Hematopoietic multipotent progenitor cell treated with erythropoietin and hydrocortisone succinate and interleukin-3 and kit ligand, for 17 days (in vitro differentiated cells): ENCODE measurements at regions not wholly inside any gene's neighbourhood (a gene's known extent, or its start where the extent isn't known, plus 50 kb on each side); places are given as distances from the start of the nearest gene placed in this dataset.
"Not testable (repeated sequence)": the region's sequence is repeated elsewhere in the genome, so short reads cannot be mapped to it uniquely, and the experiment has no call there.

ENCODE experiments used
- DNase-seq: peaks from one replicate; pipeline ENCODE4 v3.0.0-alpha.2; 2015; ENCODE audit warnings: low spot score

DNA sequence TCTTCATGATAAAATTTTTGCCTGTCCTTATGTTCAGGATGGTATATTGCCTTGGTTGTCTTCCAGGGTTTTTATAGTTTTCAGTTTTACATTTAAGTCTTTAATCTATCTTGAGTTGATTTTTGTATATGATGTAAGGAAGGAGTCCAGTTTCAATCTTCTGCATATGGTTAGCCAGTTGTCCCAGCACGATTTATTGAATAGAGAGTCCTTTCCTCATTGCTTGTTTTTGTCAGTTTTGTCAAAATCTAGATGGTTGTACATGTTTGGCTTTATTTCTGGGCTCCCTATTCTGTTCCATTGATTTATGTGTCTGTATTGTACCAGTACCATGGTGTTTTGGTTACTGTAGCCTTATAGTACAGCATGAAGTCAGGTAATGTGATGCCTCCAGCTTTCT is 91.6 kb upstream of the FAM98A start:
- DNase-seq: not testable (repeated sequence)

DNA sequence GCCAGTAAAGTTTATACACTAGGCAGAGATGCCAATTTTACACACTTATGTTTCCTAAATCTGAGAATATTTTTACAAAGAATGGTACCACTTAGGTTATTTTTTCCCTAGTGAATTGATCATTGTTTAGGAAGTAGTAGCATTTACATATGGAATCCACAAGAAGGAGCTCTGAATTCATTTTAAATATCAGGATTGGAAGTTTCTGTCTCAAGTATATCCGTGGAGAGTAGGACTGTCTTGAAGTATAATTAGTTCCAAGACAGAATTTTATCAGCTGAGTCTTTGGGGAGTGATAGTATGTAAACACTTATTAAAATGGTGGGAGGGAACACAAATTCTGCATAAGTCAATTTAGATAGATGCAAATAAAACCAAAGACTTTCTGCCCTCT is 82.3 kb upstream of the FAM98A start:
- no peak for DNase-seq

GRCh38 chr2:33680644-33681363 is 81.7 kb upstream of the FAM98A start:
- no peak for DNase-seq

GRCh38 chr2:33678436-33678835 is 79.3 kb upstream of the FAM98A start:
- DNase-seq: no peak

DNA sequence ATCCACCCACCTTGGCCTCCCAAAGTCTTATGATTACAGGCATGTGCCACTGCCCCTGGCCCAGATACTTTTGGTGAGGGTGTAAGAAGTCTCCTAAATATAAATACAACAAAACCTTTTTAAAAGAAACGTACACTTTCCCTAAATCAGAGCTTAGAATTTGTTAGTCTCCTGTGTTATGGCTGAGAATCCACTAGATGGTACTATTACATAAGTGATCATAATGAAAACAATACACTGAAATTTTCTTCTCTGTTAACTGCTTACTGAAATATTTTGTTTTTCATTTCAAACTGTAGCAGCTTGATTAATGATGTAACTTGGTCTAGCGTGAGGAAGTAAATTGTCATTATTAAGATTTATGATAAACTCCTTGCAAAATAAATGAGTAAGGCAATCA is 74.8 kb upstream of the FAM98A start:
- DNase-seq: no peak

DNA sequence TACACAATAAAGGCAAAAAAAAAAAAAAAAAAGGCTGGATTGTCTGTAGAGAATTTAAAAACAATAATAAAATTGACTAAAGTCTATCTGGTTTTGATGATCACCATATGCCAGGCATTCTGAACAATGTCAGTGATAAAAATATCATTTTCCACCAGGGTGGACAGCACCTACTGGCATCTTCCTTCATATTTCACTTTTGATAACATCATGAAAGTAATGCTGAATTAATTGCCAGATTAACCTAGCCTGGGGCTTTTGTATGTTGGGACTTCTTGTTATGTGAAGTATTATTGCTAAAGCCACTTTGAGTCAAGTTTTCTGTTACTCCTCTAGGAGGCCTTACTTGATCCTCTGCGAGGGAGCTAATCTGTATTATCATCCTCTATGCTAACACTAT is 73.8 kb upstream of the FAM98A start:
- no peak for DNase-seq

GRCh38 chr2:33672389-33672788 is 73.3 kb upstream of the FAM98A start:
- no peak for DNase-seq

DNA sequence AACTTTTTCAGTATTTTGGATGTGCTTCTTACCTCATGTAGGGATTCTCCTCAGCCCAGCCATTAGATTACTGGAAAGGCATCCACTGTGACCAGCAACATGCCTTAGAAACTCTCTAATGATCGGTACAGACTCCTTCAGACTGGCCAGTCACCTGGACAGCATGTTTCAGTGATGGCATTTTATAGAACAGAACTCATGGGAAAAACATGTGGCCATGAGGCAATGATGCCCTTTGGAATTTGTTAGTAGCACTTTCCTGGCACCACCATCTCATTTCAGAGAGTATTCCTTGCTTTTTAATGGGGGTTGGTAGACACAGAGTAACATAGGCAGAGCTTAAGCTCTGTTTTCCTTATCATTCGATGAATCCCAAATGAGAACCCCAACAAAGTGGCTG is 72.1 kb upstream of the FAM98A start:
- DNase-seq: no peak

DNA sequence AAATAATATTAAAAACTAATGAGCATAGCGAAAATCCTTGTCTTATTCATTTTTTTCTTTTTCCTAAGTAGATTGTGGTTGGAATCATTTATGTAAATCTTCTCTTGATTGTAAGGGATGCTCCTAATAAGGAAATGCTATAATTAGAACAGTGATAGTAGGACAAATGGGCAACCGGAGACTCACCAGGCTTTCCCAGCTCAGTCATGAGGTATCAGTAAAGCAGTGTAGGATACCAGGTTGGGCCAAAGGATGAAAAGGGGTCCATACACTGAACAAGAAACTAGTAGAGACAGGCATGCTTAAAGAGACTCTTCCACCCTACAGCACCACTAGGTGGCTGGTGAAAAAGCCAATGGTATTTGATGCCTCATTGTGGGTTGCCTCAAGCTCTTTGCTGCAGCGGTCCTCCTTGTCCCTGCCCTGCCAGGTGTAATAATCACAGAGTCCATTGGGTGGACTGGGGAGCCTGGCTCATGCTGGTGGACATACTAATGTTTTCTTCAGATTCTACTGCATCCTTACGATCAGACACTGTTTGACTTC is 71.4 kb upstream of the FAM98A start:
- no peak for DNase-seq

DNA sequence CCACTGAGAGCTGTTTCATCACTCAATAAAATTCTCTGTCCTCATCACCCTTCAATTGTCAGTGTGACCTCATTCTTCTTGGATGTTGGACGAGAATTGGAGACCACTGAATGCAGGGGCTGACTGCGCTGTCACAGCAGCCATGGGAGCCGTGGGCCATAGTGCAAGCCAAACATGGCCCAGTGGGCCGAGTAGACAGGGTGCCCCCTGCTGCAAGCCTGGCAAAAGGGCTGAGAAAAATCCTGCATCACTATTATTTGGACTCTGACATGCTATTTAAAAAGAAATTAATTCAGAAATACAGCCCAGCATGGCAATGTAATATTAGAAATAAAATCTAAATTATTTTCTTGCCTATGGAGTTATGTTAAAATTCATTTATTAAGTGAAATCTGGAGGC is 67.8 kb upstream of the FAM98A start:
- DNase-seq: no peak

DNA sequence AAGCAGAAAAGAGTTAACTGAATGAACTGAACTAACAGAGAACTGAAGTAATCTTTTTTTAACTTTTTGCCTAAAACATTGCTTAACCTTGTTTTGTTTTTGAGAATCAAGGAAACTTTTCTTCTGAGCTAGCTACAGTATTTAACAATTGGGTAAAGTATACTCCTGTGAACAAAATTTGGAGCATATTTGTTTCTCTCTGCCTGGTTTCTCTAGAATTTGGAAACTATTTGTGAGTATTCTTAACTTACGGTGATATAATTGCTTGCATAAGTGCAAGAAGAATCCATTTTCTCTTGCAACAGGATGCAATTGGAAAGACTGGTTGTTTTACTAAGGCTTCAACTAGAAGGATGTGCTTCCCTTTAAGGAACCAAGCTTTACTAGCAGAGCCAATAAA is 65.9 kb upstream of the FAM98A start:
- no peak for DNase-seq

DNA sequence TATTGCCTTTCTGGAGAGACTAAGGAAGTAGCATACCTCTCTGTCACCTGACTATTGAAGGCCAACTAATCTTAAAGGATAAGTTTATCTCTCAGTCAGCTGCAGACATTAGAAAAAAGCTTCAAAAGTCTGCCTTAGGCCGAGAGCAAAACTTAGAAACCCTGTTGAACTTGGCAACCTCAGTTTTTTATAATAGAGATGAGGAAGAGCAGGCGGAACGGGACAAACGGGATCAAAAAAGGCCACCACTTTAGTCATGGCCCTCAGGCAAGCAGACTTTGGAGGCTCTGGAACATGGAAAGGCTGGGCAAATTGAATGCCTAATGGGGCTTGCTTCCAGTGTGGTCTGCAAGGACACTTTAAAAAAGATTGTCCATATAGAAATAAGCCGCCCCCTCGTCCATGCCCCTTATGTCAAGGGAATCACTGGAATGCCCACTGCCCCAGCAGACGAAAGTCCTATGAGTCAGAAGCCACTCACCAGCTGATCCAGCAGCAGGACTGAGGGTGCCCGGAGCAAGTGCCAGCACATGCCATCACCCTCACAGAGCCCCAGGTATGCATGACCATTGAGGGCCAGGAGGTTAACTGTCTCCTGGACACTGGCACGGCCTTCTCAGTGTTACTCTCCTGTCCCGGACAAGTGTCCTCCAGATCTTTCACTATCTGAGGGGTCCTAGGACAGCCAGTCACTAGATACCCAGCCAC is 61.5 kb upstream of the FAM98A start:
- no peak for DNase-seq

DNA sequence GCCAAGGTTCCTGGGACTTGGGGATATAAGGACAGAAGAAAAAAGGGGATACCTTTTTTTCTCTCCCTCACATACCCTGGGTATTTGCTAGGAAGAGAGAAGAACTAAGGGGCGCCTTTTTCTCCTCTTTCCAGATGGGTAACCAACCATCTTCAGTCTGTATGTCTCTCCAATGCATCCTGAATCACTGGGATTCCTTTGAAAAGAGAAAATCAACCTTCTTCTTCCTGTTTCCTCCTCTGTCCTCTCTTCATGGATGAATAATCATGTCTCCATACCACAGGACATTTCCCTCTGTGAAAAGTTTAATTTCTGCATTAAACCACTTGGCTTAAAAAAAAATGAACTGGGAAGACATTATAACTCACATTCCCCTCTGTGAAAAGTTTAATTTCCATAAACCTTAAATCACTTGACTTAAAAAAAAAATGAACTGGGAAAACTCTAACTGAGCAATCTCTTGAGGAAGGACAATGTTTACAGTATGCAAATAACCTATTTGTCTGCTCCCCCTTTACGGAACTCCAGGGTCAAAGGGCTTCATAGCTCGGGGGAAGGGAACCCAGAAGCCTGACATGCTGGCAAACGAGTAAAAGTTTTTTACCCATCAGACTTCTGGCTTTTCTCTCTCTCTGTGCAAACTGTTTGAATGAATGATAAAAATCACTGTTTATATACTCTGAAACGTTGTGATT is 56.7 kb upstream of the FAM98A start:
- no peak for DNase-seq

DNA sequence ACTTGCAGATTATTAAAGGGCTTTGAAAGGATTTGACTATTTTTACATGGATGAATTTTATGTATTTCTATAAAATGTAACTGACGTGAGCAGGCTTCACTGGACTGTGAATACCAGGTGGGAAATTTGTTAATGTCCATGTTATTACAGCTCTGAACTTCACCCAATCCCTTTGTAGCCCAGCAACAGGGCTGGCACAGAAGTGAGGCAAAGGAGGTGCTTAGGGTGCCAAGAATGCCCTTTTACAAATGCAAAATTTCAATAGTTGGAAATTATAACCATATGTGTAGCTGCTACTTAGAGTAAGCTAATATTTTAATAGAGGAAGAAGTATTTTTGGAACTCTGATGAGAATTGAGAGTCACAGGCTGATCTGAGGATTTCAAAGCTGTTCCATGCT is 53.7 kb upstream of the FAM98A start:
- DNase-seq: no peak

DNA sequence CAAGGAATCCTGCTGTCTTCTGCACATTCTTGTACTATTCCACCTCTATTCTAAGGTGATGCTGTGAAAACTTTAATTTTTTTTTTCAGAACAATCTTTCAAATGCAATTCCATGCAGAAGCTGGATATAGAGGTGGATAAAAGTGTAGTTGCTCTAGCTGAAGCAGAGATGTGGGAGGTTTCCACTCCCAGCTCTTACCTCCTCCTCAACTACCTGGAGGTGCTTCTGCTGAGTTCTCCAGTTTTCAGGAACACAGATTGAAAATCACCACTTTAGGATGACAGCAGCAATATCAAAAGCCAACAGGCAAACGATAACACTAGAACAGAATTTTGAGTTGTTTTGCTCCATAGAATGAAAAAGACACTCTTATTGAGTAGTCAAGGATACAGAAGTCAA is 51.1 kb upstream of the FAM98A start:
- DNase-seq: no peak
